ENCODE measurements at regions not wholly inside any gene's neighbourhood (a gene's known extent, or its start where the extent isn't known, plus 50 kb on each side); places are given as distances from the start of the nearest gene placed in this dataset.
A peak's percentile ranks its signal among the peaks of the same experiment; 100 is the strongest.

DNA sequence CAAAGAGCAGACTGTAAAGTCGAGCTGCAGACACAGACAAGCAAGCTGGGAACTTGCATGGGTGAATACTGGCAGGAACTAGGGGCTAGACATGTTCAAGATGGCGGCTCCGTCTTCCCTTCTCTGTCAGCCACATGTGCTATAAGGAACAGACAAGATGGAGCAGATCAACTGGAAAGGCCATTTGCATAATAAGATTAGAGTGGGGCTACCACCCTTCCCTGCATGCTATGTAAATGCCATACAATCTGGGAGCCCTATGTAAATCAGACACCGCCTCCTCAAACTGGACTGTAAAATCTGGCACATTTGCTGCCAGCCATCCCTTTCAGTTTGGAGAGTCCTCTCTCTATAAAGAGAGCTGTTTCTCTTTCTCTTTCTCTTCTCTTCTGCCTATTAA lies 640.1 kb upstream of the CDH8 start:
- DNase-seq: no peak

DNA sequence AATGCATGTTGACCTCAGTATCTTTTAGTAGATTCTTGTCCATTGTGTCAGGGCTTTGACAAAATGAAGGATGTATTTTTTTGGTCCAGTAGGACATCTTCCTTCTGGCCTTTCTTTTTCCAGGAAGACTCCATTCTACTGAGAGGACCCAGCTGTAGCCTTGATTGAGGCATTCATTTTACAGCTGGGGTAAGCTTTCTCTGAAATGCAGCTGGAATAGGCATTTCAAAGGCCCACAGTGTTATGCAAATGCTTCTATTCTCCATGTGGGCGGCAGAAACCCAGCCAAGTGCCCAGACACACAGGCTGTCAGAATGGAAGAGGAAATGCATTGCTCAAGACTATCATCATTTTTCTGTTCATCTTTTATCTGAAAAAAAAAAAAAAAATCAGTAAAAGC lies 629.0 kb upstream of the CDH8 start:
- DNase-seq: peak; percentile 64

DNA sequence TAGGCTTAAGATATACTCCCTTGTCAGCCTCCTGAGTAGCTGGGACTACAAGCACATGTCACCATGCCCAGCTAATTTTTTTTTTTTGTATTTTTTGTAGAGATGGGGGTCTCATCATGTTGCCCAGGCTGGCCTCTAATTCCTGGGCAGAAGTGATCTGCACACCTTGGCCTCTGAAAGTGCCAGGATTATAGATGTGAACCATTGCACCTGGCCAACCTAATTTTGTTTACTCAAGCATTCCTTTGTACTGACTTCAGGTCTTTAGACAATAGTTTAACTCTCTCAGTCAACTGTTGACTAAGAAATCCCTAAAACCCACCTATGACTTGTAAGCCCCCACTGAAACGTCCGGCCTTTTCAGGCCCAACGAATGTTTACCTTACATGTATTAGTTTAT lies 628.3 kb upstream of the CDH8 start:
- DNase-seq: no peak

DNA sequence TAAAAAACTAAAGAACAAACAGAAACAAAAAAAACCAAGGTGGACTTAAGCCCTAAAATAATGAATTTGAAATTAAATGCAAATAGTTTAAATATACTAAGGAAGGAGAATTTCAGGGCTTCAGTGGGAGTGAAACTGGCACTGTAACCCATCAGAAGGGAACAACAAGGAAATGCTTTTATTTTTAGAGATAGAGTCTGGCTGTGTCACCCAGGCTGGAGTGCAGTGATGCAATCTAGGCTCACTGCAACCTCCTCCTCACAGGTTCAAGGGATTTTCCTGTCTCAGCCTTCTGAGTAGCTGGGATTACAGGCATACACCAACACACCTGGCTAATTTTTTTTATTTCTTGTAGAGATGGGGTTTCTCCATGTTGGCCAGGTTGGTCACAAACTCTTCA lies 625.2 kb upstream of the CDH8 start:
- DNase-seq: no peak

DNA sequence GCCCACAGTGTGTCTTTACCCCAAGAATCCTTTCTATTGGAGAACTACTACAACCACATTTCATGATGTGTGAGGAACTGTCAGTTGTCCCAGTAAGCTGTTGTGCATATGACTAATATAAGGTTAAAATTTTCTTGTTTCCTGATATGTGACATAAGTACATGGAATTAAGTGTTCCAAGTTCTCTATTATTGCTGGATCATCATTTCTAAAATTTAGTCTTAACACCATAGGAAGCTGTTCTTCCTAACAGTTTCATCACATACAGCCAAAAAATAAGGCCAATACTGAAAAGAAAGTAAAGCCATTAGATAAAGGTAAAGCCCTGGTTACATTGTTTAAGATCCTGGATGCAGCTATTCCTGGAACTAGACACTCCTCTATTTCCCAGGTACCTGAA lies 620.9 kb upstream of the CDH8 start:
- no peak for DNase-seq

DNA sequence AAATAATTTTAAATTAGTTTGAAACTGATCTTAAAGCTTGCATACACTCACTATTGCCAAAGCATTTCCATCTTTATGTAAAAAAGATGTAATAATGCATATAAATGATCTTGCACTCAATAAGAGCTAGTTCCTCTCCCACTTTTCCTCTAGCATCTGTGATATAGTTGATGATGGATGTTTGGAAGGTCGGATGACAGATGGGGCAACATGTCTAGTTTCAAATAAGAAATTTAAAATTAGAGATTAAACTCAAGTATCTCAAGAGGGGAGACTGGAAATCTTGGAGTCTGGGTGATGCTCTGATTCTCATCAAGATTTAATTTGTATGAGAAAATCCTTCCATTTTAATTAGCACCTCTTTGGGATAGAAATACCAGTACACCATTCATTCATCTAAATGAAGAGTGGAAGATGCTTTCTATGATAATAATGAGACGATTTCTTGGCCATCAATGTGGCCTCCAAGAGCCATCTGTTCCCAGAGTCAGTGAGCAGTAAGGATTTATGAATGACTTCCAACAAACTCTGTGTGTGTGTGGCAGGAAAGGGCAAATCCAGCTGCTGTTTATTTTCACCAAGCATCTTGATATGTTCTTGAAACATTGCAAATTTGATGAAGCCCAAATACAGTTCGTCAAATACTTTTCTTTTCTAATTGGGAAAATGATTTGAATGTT lies 616.3 kb upstream of the CDH8 start:
- no peak for DNase-seq

DNA sequence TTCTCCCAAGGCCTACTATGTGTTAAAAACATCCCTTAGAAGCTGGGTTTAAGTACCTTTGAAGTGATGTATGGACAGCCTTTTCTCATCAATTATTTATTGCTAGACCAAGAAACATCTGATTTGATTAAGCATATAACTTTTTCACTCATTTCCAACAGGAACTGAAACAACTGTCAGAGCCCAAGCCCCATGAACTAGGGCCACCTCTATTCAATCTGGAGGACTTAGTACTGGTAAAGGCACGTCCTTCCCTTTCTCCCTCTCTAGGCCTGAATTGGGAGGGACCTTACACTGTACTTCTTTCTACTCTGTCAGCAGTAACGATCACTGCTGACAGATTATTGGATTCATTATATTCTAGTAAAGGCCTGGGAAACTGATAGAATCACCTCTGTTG lies 612.0 kb upstream of the CDH8 start:
- no peak for DNase-seq

DNA sequence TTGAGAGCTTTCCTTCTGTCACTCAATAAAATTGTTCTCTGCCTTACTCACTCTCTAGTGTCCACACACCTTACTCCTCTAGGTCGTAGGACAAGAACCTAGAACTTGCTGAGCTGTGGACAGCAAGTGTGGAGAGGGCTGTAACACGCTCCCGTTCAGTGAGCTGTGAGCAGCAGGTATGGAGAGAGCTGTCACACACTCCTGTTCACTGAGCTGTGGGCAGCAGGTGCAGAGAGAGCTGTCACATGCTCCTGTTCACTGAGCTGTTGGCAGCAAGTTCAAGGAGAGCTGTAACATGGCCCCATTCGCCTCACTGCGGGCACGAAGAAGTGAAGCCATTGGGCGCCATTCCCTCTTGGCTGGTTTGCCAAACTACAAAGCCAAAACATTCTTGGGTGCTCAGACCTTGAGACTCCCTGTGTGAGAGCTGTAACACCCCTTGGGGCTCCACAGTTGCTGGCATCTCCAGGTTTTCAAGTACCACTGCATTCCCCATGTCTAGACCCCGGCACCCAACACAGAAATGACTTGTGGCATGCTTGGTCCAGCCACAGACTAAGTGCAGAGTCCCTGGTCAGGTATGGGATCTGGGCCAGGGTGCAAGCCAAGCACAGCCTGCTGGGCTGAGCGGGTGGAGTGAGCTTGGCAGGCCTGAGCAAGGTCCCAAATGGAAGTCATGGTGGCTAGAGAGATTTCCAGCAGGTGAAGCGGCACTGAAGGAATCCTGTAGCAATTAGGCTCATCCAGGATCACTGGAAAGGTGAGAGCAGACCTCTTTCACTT lies 608.0 kb upstream of the CDH8 start:
- no peak for DNase-seq

DNA sequence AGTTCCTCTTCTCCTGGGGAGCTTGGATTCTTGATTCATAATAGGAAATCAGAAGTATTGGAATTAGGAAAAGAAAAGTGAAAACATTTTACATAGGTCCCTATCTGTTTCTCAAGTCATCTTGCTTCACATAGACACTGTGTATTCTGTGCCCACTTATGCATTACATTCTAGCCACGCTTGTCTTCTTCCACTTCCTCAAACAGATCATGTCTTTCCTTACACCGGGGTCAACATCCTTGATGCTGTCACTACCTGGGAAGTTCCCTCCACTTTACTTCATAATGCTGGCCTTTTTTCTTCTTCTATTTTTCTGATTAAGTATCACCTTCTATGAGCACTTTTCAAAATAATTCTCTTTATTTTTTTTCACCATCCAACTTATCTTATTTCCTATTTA lies 606.4 kb upstream of the CDH8 start:
- DNase-seq: no peak

DNA sequence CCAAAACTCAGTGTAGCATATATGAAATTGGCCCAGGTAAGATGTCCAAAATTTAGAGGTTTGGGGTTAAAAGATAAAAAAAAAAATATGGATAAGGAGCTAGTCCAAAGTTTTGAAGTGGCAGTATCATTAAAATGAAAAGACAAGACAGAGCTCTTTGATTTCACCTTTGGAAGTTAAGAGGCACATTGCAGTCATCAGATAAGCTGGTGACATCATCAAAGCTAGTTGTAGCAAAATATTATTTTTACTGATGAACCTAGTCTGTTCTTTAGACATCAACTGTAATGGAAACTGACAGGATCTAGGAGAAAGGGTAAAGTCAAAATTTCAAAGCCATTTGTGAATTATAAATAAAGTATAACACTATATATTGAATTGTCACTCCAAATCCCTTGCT lies 603.7 kb upstream of the CDH8 start:
- DNase-seq: no peak

DNA sequence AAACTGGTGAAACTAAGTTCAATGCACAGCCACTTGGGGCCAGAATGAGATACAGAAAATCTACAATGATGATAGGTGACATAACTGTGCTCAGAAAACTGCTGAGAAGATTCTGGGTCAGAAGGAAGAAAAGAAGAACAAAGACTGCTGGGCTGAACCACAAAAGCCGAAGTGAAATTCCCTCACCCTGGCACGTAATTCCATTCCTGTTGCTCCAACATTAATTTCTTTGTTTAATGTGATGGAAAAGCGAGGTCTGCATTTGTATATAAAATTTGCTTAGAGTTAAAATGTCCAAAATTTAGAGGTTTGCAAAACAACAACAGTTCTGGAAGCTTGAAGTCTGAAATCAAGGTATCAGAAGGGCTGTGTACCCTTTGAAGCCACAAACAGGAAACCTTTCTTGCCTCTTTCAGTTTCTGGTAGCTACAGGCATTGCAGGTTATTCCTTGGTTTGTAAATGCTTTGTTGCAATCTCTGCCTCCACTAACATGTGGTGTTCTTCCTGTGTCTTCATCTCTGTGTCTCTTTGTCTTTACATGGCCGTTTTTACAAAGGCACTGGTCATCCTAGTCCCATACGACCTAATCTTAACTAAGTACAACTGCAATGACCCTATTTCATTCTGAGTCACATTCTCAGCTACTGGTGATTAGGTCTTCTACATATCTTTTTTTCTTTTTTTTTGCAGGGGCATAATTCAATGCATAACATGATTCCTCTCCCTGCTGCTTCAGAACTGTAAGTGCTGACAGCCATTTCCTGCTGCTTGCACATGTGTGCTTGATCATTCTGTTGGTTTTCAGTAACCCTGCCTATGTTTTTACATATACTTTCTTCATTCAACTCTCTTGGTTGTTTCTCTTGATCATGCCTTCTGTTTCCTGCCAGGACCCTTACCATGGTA lies 603.0 kb upstream of the CDH8 start:
- DNase-seq: no peak

DNA sequence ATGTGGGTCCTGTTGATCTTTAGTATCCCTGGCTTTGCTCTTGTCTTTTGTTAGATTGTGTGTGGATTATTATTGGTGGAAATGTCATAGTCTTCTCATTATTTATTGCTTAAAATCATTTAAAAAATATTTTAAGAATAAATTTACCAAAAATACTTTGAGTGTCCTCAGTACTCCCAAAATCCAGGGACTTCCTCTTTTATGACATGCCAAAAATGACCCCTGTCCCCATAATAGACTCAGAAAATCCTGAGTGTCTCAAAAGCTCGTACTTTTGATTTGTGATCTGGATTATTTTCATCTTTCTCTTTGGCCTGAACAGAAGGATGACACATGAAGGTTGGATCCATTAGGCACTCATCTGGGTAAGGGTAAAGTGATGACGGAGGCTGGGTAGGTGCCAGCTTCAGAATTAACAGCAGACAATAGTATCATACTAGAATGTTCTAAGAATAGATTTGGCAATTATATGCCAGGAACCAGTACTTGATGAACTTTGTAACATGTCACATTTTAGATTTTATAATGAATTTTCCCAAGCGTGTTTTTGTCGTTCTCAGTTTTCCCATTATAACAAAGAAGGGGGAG lies 602.2 kb upstream of the CDH8 start:
- DNase-seq: no peak

DNA sequence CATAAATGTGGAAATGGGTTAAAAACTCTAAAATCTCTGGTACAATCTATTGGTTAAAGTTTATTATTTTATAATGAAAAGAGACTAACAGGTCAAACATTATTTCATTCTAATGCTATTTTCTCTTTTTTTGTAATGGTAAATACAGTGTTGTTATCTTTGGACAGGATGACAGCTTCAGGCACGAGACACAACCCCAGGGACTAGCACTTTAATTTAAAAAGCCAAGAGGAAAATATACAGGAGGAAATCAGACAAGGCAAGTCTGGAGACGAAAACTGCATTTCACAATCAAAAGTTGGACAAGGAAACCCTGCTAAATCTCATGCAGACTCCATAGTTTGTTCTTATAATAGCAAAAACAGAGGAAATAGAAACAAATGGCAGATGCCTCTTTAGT lies 589.1 kb upstream of the CDH8 start:
- no peak for DNase-seq

DNA sequence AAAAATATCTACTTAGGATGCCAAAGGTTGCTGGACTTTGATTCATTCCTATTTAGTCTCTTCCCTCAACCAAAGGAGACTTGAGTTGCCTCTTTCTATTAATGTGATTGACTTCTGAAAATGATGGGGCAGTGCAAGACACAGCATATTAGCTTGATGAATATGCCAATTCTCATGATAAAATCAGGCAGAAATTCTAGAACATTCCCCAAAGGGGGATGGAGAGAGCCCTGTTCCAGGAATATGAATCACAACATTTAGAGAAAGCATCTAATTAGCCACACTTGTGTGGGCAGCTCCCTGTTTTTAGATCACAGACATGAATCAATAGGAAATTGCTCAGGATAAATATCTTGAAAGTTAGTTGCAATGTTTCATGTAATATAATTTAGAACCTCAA lies 584.0 kb upstream of the CDH8 start:
- no peak for DNase-seq

DNA sequence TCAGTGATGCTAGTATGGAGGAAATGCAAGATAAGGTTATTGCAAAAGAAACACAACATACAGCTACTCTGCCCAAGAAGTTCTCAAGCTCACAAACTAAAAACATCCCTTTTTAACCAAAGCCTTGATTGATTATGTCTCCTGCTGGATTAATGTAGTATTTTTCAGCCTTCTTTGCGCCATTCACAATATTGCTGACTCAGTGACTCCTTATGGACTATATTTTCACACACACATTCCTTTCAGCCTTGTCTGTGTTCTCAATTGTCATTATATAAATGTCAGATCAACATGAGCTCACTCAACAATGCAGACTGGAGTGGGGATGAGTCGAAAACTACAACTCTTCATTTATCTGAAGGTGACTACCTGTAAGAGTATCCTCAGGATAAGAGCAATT lies 579.3 kb upstream of the CDH8 start:
- DNase-seq: no peak

DNA sequence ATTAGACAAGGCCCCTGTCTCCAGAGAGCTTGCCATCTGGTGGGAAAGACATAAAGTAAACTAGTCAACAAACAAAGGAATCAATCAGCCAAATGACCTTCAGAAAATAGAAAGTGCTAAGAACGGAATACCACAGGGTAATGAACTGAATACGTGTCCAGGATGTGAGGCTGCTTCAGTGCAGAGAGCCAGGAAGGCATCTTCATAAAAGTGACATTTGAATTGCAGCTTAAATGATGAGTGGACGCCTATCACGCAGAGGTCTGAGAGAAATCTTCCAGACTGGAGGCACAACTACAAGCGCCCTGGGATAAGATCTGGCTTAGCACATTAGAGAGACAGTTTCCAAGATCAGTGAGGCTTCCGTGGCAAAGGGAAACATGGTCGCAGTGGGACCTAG lies 574.1 kb upstream of the CDH8 start:
- no peak for DNase-seq

DNA sequence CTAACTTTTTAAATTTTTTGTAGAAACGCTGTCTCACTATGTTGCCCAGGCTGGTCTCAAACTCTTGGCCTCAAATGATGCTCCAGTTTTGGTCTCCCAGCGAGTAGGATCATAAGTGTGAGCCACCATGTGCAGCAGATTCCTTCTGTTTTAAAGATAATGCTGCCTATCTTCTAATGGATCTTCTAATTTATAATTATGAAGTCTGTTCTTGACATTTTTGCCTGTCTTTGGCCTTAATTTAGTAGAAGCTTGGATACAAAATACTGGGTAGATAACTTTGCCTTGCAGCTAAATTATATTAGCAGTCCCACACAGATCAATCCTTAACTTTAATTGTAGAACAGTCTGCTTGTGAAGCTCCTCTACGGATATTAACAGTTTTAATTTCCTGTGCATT lies 566.6 kb upstream of the CDH8 start:
- no peak for DNase-seq

DNA sequence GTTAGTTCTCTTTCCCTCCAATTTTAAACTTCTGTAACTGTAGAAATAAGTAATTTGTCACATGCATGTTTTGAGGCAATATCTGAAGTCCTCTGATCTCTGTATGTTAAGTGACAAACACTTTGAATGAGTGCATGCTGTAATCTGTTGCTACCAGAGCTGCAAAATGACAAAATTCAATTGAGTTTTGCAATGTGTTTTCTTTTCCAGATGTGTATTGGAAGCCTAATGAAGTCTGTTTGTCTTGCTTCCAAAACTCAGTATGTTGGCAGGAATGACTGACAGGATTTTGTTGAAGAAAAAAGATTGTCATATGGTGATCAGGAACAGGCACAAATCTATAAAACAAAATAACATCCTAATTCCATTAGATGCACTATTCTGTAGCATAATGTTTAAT lies 561.6 kb upstream of the CDH8 start:
- no peak for DNase-seq

DNA sequence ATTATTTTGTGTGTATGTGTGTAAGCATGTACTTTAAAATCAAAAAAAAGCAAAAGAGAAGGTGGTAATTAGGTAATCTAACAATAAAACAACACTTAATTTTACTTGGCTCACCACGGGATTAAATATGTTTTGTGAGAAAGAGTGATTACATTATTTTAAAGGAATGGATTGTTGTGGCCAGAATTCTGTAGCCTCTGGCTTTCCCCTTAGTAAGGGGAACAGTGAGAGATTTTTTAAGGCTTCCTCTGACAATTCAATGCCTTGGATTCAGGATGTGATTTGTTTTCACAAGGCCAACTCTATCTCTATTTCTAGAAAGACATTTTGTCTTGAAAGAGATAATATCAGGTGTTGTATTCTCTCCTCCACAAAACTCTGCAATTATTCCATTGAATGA lies 560.3 kb upstream of the CDH8 start:
- no peak for DNase-seq

DNA sequence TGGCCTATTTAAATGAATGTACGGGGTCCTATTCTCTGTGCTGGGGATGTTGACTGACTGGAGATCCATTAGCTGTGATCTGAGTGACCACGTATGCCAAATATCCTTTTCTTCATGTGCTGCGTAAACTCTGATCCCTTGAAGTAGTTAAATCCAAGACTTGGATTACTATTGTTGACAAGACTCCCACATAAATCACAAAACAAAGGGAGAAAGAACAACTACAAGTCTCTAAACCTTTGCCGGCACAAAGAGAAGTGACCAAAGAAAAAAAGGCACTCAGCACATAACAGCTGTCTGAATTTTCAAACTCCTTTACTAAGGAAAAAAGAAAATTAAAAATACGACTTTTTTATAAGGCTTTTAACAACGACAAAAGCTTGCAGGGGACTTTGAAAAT lies 559.9 kb upstream of the CDH8 start:
- no peak for DNase-seq

DNA sequence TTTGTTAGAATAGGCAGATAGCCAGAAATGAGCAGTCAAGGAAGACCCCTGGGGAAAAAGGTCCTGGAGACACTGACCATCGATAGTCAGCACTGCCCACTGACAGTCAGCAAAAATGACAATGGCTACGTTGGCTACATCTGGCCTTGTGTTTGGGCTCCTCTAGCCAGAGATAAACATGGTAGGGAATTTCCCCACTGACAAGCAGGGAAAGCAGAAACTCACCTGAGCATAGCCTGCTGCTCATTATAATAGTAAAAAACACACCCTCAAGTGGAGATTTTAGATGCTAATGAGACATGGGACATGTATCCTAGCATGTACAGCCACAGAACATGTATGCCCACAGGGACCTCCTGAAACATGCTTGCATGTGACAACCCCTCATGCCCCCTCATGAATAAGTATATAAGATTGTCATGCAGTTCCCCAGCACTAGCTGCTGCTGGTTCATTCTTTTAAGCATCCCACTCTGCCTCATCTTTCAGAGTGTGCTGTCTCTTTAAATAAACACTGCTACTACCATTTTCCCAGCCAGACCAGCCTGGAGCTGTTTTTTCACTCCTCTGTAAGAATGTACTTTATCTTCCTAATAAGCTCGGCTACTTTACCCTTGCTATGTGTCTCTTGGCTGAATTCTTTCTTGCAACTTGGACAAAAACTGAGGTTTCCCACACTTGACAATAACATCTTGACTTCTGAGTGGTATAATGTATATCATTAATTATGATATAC lies 550.1 kb upstream of the CDH8 start:
- no peak for DNase-seq

DNA sequence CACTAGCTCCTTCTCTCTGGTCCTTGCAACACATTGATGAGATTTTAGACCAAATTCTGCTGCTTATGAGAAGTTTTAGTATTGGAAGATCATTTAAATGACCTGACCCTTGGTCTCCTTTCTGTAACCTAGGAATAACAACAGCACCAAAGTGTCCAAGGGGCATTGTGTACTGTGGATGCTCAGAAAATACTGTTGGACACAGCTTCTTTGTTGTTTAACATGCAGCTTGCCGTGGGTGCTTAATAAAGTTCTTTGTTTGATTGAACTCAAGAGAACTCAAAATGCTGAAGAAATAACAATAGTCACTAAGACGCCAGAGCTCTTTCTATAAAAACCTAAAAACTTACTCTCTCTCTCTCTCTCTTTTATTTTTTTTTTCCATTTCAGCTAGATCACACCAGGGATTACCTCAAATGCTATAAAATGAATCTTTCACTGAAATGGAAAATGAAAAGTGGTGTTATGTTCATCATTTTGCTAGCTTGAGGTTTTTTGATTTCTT lies 548.9 kb upstream of the CDH8 start:
- peak; percentile 61 for DNase-seq

DNA sequence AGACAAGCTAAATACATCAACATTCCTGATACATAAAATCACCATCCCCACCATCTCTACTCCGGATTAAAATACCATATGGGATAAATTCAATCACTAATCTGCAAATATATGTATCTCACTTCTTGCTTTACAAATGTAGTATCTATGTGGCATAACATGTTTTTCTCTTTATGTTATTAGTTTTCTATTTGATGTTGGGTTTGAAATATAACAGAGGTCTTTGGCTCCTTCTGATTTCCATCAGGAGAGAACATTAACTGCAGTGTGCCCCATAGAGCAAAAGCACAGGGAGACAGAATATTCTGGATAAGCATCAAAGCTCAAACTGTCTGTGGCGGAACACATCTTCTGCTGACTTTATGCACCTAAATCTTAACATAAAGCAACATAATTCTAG lies 547.2 kb upstream of the CDH8 start:
- no peak for DNase-seq

Data from midbrain (tissue), 1 donor.